Astrocyte (in vitro differentiated cells and primary cell): ENCODE measurements at regions not wholly inside any gene's neighbourhood (a gene's known extent, or its start where the extent isn't known, plus 50 kb on each side); places are given as distances from the start of the nearest gene placed in this dataset.

Experiments used
- DNase-seq: peaks from one replicate; pipeline ENCODE4 v3.0.0-alpha.2; 2010; ENCODE audit warnings: low read depth
- FAIRE-seq: peaks from 2 replicates; lab custom pipeline; 2011; peaks lifted over from hg19 to GRCh38; lab: Jason Lieb, UNC
- H2AFZ ChIP-seq: 2 replicates; pipeline ENCODE4 v1.6.0; 2012; ENCODE audit warnings: low read depth, low read length, inconsistent platforms
- H3K27ac ChIP-seq: 2 replicates; pipeline ENCODE4 v1.5.1; 2011; ENCODE audit warnings: low read depth, low read length, inconsistent platforms
- H3K27me3 ChIP-seq: 2 replicates; pipeline ENCODE4 v1.6.0; 2011; ENCODE audit warnings: low read length, inconsistent platforms; ENCODE audit not compliant: insufficient read depth
- H3K36me3 ChIP-seq: 2 replicates; pipeline ENCODE4 v1.5.1; 2011; ENCODE audit warnings: low read length, inconsistent platforms; ENCODE audit not compliant: insufficient read depth
- H3K4me1 ChIP-seq: 2 replicates; pipeline ENCODE4 v1.5.1; 2011; ENCODE audit warnings: low read length, inconsistent platforms; ENCODE audit not compliant: insufficient read depth
- H3K4me2 ChIP-seq: 2 replicates; pipeline ENCODE4 v1.6.0; 2012; ENCODE audit warnings: low read length, inconsistent platforms
- H3K4me3 ChIP-seq: 2 replicates; pipeline ENCODE4 v1.5.1; 2011; ENCODE audit warnings: low read depth, mild to moderate bottlenecking, low read length, inconsistent platforms; ENCODE audit not compliant: insufficient read depth
- H3K79me2 ChIP-seq: 2 replicates; pipeline ENCODE4 v1.6.0; 2012; ENCODE audit warnings: mild to moderate bottlenecking, low read length, inconsistent platforms; ENCODE audit not compliant: insufficient read depth
- H3K9ac ChIP-seq: 2 replicates; pipeline ENCODE4 v1.6.0; 2012; ENCODE audit warnings: mild to moderate bottlenecking, low read length, inconsistent platforms
- H3K9me3 ChIP-seq: 2 replicates; pipeline ENCODE4 v1.5.1; 2012; ENCODE audit warnings: low read depth, mild to moderate bottlenecking, low read length, inconsistent platforms; ENCODE audit not compliant: insufficient read depth
- H4K20me1 ChIP-seq: 2 replicates; pipeline ENCODE4 v1.6.0; 2012; ENCODE audit warnings: low read length, inconsistent platforms; ENCODE audit not compliant: insufficient read depth
- H3K27ac Mint-ChIP-seq: one replicate; pipeline ENCODE4 v1.8.0; 2021; ENCODE audit warnings: mild to moderate bottlenecking, mixed read lengths; ENCODE audit not compliant: unreplicated experiment
- H3K27me3 Mint-ChIP-seq: one replicate; pipeline ENCODE4 v1.8.0; 2021; ENCODE audit warnings: low read depth, mixed read lengths; ENCODE audit not compliant: unreplicated experiment
- H3K36me3 Mint-ChIP-seq: one replicate; pipeline ENCODE4 v1.8.0; 2021; ENCODE audit warnings: low read depth, mixed read lengths; ENCODE audit not compliant: unreplicated experiment
- H3K4me1 Mint-ChIP-seq: one replicate; pipeline ENCODE4 v1.8.0; 2021; ENCODE audit warnings: low read depth, mixed read lengths; ENCODE audit not compliant: unreplicated experiment
- H3K4me3 Mint-ChIP-seq: one replicate; pipeline ENCODE4 v1.8.0; 2021; ENCODE audit warnings: mild to moderate bottlenecking, moderate library complexity, mixed read lengths; ENCODE audit not compliant: unreplicated experiment
- H3K9me3 Mint-ChIP-seq: one replicate; pipeline ENCODE4 v1.8.0; 2021; ENCODE audit warnings: mild to moderate bottlenecking, mixed read lengths; ENCODE audit not compliant: unreplicated experiment
- CTCF ChIP-seq: IDR thresholded peaks from 2 replicates; pipeline ENCODE4 v1.5.1; 2011; ENCODE audit warnings: low read depth, mild to moderate bottlenecking, inconsistent platforms, low read length, moderate library complexity; ENCODE audit not compliant: insufficient read depth
- EZH2 ChIP-seq: IDR thresholded peaks from 2 replicates; pipeline ENCODE4 v1.6.1; 2012; ENCODE audit warnings: mild to moderate bottlenecking, low read length, inconsistent platforms; ENCODE audit not compliant: insufficient read depth

GRCh38 chr2:236945431-236946016 is 140.2 kb upstream of the COPS8 start:
- no peaks in the 10 kb centered on the region for H3K36me3 ChIP-seq
- H3K27ac ChIP-seq: no peak overlapping the region
- H4K20me1 ChIP-seq: no peaks in the 10 kb centered on the region
- H3K9me3 ChIP-seq: no peaks in the 10 kb centered on the region
- H3K27me3 Mint-ChIP-seq: peaks cover 25% of the 10 kb centered on the region
- no peak overlapping the region for H3K4me3 ChIP-seq
- H2AFZ ChIP-seq: no peak overlapping the region
- no peak overlapping the region for H3K9ac ChIP-seq
- peaks cover 2% of the 10 kb centered on the region for H3K27me3 ChIP-seq
- no peak overlapping the region for H3K4me2 ChIP-seq
- TF ChIP-seq CTCF: no peak
- TF ChIP-seq EZH2: no peak
- no peak overlapping the region for H3K4me3 Mint-ChIP-seq
- no peak overlapping the region for H3K27ac Mint-ChIP-seq
- peaks cover 1% of the 10 kb centered on the region for H3K9me3 Mint-ChIP-seq
- H3K36me3 Mint-ChIP-seq: no peaks in the 10 kb centered on the region
- H3K4me1 ChIP-seq: no peaks in the 10 kb centered on the region
- FAIRE-seq: no peak
- no peak for DNase-seq
- peaks cover 7% of the 10 kb centered on the region for H3K4me1 Mint-ChIP-seq
- no peaks in the 10 kb centered on the region for H3K79me2 ChIP-seq

DNA sequence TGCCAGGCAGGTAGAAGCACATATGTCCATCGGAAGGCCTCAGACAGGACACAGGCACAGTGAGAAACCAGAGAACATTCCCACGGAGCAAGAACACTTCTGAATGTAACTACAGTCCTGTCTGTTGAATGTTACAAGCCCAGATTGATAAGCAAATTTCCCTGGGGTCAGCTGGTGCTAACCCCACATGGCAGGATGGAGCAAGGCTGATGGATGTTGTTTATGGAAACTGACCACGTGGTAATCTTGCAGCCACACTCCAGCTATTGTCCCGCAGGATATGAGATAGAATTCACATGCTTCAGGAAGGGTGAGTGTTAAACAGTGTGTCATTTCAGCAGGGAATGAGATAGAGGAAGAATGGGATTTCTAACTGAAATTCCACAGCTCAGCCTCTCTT is 138.8 kb upstream of the COPS8 start:
- Histone ChIP-seq H3K9ac (no peak overlapping the region), H2AFZ (no peak overlapping the region), H3K27me3 (peaks cover 2% of the 10 kb centered on the region), H3K79me2 (no peaks in the 10 kb centered on the region), H4K20me1 (no peaks in the 10 kb centered on the region), H3K9me3 (no peaks in the 10 kb centered on the region), H3K36me3 (no peaks in the 10 kb centered on the region), H3K4me1 (no peaks in the 10 kb centered on the region), H3K27ac (no peak overlapping the region), H3K4me2 (no peak overlapping the region), H3K4me3 (no peak overlapping the region)
- H3K9me3 Mint-ChIP-seq: peaks cover 3% of the 10 kb centered on the region
- H3K4me1 Mint-ChIP-seq: peaks cover 4% of the 10 kb centered on the region
- H3K4me3 Mint-ChIP-seq: no peak overlapping the region
- H3K36me3 Mint-ChIP-seq: no peaks in the 10 kb centered on the region
- DNase-seq: peak; percentile 12
- no peak for TF ChIP-seq EZH2
- no peak for TF ChIP-seq CTCF
- no peak for FAIRE-seq
- no peak overlapping the region for H3K27ac Mint-ChIP-seq
- H3K27me3 Mint-ChIP-seq: peaks cover 22% of the 10 kb centered on the region

GRCh38 chr2:236947294-236947693 is 138.4 kb upstream of the COPS8 start:
- DNase-seq (no peak), FAIRE-seq (no peak)
- H2AFZ ChIP-seq: no peak overlapping the region
- no peaks in the 10 kb centered on the region for H3K36me3 ChIP-seq
- Mint-ChIP-seq H3K4me1 (peaks cover 4% of the 10 kb centered on the region), H3K36me3 (no peaks in the 10 kb centered on the region), H3K27me3 (peaks cover 22% of the 10 kb centered on the region), H3K9me3 (peaks cover 3% of the 10 kb centered on the region), H3K27ac (no peak overlapping the region), H3K4me3 (no peak overlapping the region)
- TF ChIP-seq EZH2: no peak
- no peak for TF ChIP-seq CTCF
- peaks cover 2% of the 10 kb centered on the region for H3K27me3 ChIP-seq
- no peak overlapping the region for H3K27ac ChIP-seq
- no peaks in the 10 kb centered on the region for H4K20me1 ChIP-seq
- no peak overlapping the region for H3K4me3 ChIP-seq
- no peaks in the 10 kb centered on the region for H3K4me1 ChIP-seq
- no peak overlapping the region for H3K9ac ChIP-seq
- no peak overlapping the region for H3K4me2 ChIP-seq
- H3K79me2 ChIP-seq: no peaks in the 10 kb centered on the region
- H3K9me3 ChIP-seq: no peaks in the 10 kb centered on the region
